Adipocyte (in vitro differentiated cells): ENCODE measurements at regions not wholly inside any gene's neighbourhood (a gene's known extent, or its start where the extent isn't known, plus 50 kb on each side); places are given as distances from the start of the nearest gene placed in this dataset.

ENCODE experiments used
- DNase-seq: peaks from one replicate; pipeline ENCODE4 v3.0.0-alpha.2; 2015; ENCODE audit warnings: low read depth
- H3K27me3 ChIP-seq: replicated peaks from 2 replicates; pipeline ENCODE4 v1.7.0; 2013; ENCODE audit warnings: mild to moderate bottlenecking, low read length, moderate library complexity; ENCODE audit not compliant: control insufficient read depth, insufficient read depth
- H3K36me3 ChIP-seq: 2 replicates; pipeline ENCODE4 v1.7.0; 2013; ENCODE audit warnings: low read length, mild to moderate bottlenecking, moderate library complexity; ENCODE audit not compliant: control insufficient read depth, insufficient read depth, severe bottlenecking
- H3K4me1 ChIP-seq: 2 replicates; pipeline ENCODE4 v1.7.0; 2013; ENCODE audit warnings: mild to moderate bottlenecking, low read length, moderate library complexity; ENCODE audit not compliant: control insufficient read depth, insufficient read depth
- H3K4me3 ChIP-seq: 2 replicates; pipeline ENCODE4 v1.7.0; 2013; ENCODE audit warnings: mild to moderate bottlenecking, low read length, moderate library complexity
- H3K9ac ChIP-seq: 2 replicates; pipeline ENCODE4 v1.7.0; 2013; ENCODE audit warnings: mild to moderate bottlenecking, low read length, moderate library complexity
- H3K9me3 ChIP-seq: 2 replicates; pipeline ENCODE4 v1.7.0; 2013; ENCODE audit warnings: mild to moderate bottlenecking, low read length, moderate library complexity; ENCODE audit not compliant: control insufficient read depth

GRCh38 chr9:38312406-38312805, 80.1 kb upstream of the ALDH1B1 start:
- no peak overlapping the region for H3K4me3 ChIP-seq

GRCh38 chr9:38311382-38312270, 80.9 kb upstream of the ALDH1B1 start:
- Histone ChIP-seq H3K4me3 (no peak overlapping the region), H3K36me3 (no peaks in the 10 kb centered on the region), H3K27me3 (peaks cover 40% of the 10 kb centered on the region), H3K9ac (no peak overlapping the region), H3K4me1 (peaks cover 12% of the 10 kb centered on the region), H3K9me3 (no peaks in the 10 kb centered on the region)
- no peak for DNase-seq

More at GRCh38 chr9:38312406-38312805, 80.1 kb upstream of the ALDH1B1 start:
- Histone ChIP-seq H3K9ac (no peak overlapping the region), H3K4me1 (peaks cover 12% of the 10 kb centered on the region), H3K27me3 (peaks cover 34% of the 10 kb centered on the region), H3K9me3 (no peaks in the 10 kb centered on the region), H3K36me3 (no peaks in the 10 kb centered on the region)
- DNase-seq, result no peak

DNA sequence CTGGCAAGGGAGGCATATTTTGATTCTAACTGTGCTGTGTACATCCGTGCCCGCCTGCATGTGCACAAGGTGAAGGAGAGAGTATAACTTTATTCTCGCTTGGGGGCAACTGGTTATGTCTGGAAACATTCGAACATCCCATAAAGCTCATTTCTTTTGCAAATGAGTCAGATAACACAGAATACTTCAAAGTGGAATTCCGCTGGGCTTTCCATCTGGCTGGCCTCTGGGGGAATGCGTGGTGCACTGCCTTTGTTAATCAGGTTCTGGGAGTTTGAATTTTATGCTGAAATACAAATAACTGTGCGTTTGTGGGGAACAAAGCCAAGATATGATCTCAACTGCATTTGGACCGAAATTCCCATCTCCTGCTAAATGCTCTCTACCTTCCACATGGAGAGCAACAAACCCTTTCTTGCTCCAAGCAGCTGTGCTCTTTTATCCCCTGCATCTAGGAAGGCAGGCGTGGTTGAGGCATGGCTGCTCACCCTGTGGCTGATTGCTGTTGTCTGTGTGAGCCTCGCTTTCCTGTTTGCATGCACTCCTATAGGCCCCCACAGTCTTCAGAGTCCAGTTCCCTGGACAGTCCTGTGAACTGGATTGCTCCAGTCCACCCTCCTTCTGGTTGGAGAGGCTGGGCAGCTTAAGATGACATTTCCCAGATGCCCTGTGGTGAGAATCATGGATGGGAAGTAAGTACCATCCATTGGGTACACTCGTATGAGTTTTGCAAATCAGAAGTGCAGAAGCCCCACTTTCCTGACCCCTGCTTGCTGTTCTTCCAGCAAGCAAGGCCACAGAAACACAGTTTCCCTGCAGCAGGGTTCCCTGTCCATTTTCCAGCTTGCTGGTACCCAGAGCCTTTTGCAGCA, 82.9 kb upstream of the ALDH1B1 start:
- DNase-seq, result peak; percentile 44

DNA sequence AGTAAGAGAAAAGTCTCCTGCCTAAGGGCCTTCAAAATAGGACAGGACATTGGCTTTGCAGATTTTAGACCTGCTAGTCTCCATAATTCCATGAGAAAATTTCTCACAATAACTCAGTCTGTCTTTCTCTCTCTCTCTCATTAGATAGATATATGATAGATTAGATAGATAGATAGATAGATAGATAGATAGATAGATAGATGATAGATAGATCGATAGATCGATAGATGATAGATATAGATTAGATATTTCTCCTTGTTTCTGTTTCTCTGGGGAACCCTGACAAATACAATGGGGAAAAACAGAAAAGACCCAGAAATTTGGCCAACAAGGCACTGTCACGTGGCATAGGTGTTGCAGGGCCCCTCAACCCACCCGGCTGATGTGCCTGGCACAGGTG, 84.4 kb upstream of the ALDH1B1 start:
- no peaks in the 10 kb centered on the region for H3K36me3 ChIP-seq
- peaks cover 12% of the 10 kb centered on the region for H3K4me1 ChIP-seq
- no peaks in the 10 kb centered on the region for H3K9me3 ChIP-seq
- no peak overlapping the region for H3K9ac ChIP-seq
- no peak overlapping the region for H3K4me3 ChIP-seq
- peaks cover 33% of the 10 kb centered on the region for H3K27me3 ChIP-seq
- DNase-seq, result no peak

More for the DNA sequence above, 82.9 kb upstream of the ALDH1B1 start:
- Histone ChIP-seq H3K4me3 (no peak overlapping the region), H3K27me3 (peaks cover 39% of the 10 kb centered on the region), H3K4me1 (peaks cover 12% of the 10 kb centered on the region), H3K9ac (no peak overlapping the region), H3K36me3 (no peaks in the 10 kb centered on the region), H3K9me3 (no peaks in the 10 kb centered on the region)

DNA sequence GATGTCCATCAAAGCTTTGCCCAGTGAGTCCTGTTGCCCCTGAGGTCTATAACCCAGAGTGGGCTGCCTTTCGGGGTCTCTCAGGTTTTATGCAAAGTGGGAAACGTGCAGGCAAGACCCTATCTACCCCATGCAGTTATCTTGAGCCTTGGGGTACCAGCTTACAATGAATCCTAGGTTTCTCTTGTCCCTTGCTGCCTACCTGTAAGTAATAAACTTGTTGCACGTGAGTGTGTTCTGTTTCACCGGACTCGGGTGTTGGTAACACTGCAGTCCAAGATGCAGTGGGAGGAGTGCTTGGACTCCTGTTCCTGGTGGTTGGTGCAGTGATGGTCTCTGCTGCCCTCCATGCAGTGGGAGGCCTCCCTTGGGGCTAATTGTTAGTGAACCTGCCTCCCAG, 85.6 kb upstream of the ALDH1B1 start:
- peaks cover 12% of the 10 kb centered on the region for H3K4me1 ChIP-seq
- no peaks in the 10 kb centered on the region for H3K9me3 ChIP-seq
- H3K9ac ChIP-seq, result no peak overlapping the region
- no peak for DNase-seq
- H3K4me3 ChIP-seq, result no peak overlapping the region
- H3K27me3 ChIP-seq, result peaks cover 32% of the 10 kb centered on the region
- H3K36me3 ChIP-seq, result no peaks in the 10 kb centered on the region

GRCh38 chr9:38305582-38305981, 86.9 kb upstream of the ALDH1B1 start:
- Histone ChIP-seq H3K9ac (no peak overlapping the region), H3K4me1 (peaks cover 1% of the 10 kb centered on the region), H3K27me3 (peaks cover 27% of the 10 kb centered on the region), H3K36me3 (no peaks in the 10 kb centered on the region), H3K9me3 (no peaks in the 10 kb centered on the region), H3K4me3 (no peak overlapping the region)
- DNase-seq, result no peak

DNA sequence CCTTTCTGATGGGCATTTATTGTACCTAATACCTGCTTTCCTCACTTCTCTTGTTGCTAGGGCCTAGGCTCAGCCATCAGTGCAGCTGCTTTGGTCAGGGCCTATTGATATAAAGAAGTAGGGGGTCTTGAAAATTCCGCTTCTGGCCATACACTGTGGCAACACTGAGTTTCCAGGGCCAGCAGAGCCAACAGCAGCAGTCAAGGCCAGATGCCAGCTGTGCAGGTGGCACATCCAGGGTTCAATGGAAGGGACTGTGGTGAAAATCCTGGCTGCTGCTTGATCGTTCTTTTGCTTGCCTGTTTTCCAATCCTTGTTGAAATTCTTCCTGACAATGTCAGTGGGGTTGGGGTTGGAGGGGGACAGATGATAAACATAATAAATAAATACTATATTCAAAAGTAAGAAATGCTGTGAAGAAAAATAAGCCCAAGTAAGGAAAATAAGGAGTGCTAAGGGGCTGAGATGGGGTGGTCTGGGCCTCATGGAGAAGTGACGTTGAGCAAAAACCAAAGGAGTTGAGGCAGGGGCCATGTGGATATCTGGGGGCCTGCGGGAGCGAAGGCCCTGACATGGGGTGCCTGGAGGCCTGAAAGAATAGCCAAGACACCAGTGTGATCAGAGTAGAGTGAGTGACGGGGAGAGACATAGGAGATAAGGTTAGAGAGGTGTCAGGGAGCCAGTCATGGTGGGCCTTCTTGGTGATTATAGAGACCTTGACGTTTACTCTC, 91.0 kb upstream of the ALDH1B1 start:
- peaks cover 21% of the 10 kb centered on the region for H3K27me3 ChIP-seq
- DNase-seq, result no peak
- H3K4me1 ChIP-seq, result no peaks in the 10 kb centered on the region
- H3K9ac ChIP-seq, result no peak overlapping the region
- H3K36me3 ChIP-seq, result no peaks in the 10 kb centered on the region
- H3K9me3 ChIP-seq, result no peaks in the 10 kb centered on the region
- H3K4me3 ChIP-seq, result no peak overlapping the region

DNA sequence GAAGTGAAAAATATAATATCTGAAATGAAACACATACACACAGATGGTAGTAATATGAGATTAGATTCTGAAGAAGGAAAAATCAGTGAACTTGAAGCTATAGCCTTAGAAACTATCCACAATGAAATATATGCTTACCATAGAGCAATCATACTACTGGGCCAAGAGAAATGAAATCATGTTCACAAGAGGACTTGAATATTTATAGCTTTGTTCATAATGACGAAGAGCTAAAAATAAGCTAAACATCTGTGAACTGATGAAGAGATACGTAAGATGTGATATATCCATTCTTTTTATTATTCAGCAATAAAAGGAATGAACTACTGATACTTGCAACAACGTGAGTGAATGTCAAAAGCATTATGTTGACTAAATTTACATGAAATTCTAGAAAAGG, 92.6 kb upstream of the ALDH1B1 start:
- DNase-seq, result no peak

GRCh38 chr9:38298904-38299303, 93.6 kb upstream of the ALDH1B1 start:
- DNase-seq, result no peak
- Histone ChIP-seq H3K9ac (no peak overlapping the region), H3K9me3 (no peaks in the 10 kb centered on the region), H3K27me3 (peaks cover 18% of the 10 kb centered on the region), H3K4me3 (no peak overlapping the region), H3K36me3 (no peaks in the 10 kb centered on the region), H3K4me1 (peaks cover 11% of the 10 kb centered on the region)

More for the DNA sequence above, 92.6 kb upstream of the ALDH1B1 start:
- Histone ChIP-seq H3K9me3 (no peaks in the 10 kb centered on the region), H3K36me3 (no peaks in the 10 kb centered on the region), H3K4me1 (peaks cover 1% of the 10 kb centered on the region), H3K9ac (no peak overlapping the region), H3K27me3 (peaks cover 18% of the 10 kb centered on the region), H3K4me3 (no peak overlapping the region)

- no peak overlapping the region for H3K9ac ChIP-seq
- no peak for DNase-seq
- peaks cover 18% of the 10 kb centered on the region for H3K27me3 ChIP-seq
- H3K9me3 ChIP-seq, result no peaks in the 10 kb centered on the region
- no peaks in the 10 kb centered on the region for H3K36me3 ChIP-seq
- no peak overlapping the region for H3K4me3 ChIP-seq
- H3K4me1 ChIP-seq, result peaks cover 11% of the 10 kb centered on the region
Observed at GRCh38 chr9:38298503-38298902, 94.0 kb upstream of the ALDH1B1 start.

- Histone ChIP-seq H3K4me1 (peaks cover 11% of the 10 kb centered on the region), H3K9ac (no peak overlapping the region), H3K27me3 (peaks cover 13% of the 10 kb centered on the region), H3K4me3 (no peak overlapping the region), H3K36me3 (no peaks in the 10 kb centered on the region), H3K9me3 (no peaks in the 10 kb centered on the region)
- DNase-seq, result no peak
Observed at GRCh38 chr9:38296807-38297206, 95.7 kb upstream of the ALDH1B1 start.
